HG02970 (cell line): ENCODE measurements at regions not wholly inside any gene's neighbourhood (a gene's known extent, or its start where the extent isn't known, plus 50 kb on each side); places are given as distances from the start of the nearest gene placed in this dataset.
"Not testable (repeated sequence)": the region's sequence is repeated elsewhere in the genome, so short reads cannot be mapped to it uniquely, and the experiment has no call there.

Source experiments
- ATAC-seq: cut with Tn5 transposase; IDR thresholded peaks from one replicate; pipeline ENCODE4 v1.9.1; 2021; ENCODE audit warnings: mild to moderate bottlenecking, moderate library complexity, moderate number of reproducible peaks; ENCODE audit not compliant: unreplicated experiment, low FRiP score

- no peak for ATAC-seq
Observed at GRCh38 chr1:166488327-166488726, 321.5 kb upstream of the FAM78B start.

- ATAC-seq: no peak
Observed at GRCh38 chr1:166489356-166489669, 322.5 kb upstream of the FAM78B start.

GRCh38 chr1:166489670-166490436 lies 323.1 kb upstream of the FAM78B start:
- ATAC-seq: peak; percentile 88

GRCh38 chr1:166490437-166490991 lies 323.7 kb upstream of the FAM78B start:
- ATAC-seq: no peak

GRCh38 chr1:166493765-166494164 lies 327.0 kb upstream of the FAM78B start:
- not testable (repeated sequence) for ATAC-seq

GRCh38 chr1:166507347-166507746 lies 331.9 kb upstream of the POGK start:
- no peak for ATAC-seq

GRCh38 chr1:166511761-166512160 lies 327.5 kb upstream of the POGK start:
- no peak for ATAC-seq

- ATAC-seq: no peak
Observed at GRCh38 chr1:166514067-166514466, 325.2 kb upstream of the POGK start.

GRCh38 chr1:166527752-166528151 lies 311.5 kb upstream of the POGK start:
- no peak for ATAC-seq

DNA sequence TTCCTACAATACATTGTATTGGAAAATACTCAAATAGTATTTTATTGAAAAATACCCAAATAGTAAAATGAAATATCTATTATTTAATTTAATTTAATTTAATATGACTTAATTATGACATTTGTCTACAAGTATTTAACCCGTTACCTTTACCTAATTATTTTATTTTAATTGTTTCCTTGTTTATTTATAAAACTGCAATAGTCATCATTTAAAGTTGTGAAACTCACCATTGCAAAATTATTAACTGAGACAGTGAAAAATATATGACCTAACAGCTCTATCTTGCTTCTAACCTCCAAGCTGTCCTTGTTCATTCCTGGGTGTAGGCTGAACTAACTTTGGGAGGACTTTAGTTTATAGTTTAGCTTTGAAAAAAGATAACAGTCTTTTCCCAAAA lies 300.6 kb upstream of the POGK start:
- ATAC-seq: no peak

DNA sequence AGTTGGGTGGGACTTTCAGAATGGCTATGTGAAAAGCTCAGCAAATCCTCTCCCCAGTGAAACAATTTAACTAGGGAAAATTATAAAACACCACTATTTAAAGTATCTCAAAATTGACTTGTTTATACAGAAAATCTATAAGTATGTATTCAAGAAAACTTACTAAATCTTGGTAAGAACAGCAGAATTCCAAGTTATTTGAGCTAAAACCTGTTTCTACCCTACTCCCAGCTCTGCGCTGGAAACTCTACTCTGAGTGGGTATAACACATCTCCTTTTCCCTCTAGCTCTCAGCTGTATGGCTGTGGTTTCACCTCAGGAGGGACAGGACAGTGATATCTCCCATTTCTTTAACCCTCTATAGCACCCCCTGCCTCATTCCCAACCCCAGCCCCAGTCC lies 295.2 kb upstream of the POGK start:
- no peak for ATAC-seq

DNA sequence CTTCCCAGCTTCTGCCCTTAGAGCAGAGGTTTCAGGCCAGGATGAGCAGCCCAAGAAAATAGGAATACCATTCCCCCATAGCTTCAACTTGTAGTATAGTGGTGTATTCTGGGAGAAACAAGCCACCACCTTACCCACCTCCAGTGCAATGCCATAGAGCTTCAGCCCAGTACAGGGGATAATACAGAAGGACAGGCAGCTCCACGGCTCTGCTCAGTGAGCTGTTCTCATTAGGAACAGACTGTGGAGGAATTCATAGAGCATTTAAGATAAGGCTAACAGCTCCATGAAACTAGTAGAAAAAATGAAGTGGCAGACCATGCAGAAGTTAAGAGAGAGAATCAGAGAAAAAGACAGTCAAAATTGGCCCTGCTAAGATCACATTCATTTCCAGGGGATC lies 294.7 kb upstream of the POGK start:
- ATAC-seq: no peak

DNA sequence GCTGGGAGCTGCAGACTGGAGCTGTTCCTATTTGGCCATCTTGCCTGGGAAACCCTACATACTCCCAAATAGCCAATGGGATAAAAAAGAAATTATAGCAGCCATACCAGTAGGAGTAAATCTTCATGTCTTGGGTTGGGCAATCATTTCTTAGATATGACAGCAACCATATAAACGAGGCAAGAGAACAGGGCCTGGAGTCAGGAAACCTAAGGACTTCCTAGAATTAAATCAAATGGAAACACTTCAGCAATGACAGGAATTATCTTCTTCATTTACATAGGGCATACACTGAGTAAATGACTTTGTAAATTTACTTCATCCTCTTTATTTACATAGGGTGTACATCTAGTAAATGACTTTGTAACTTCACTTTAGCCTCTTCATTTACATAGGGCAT lies 286.6 kb upstream of the POGK start:
- no peak for ATAC-seq

- no peak for ATAC-seq
Observed at GRCh38 chr1:166570954-166571353, 268.3 kb upstream of the POGK start.

DNA sequence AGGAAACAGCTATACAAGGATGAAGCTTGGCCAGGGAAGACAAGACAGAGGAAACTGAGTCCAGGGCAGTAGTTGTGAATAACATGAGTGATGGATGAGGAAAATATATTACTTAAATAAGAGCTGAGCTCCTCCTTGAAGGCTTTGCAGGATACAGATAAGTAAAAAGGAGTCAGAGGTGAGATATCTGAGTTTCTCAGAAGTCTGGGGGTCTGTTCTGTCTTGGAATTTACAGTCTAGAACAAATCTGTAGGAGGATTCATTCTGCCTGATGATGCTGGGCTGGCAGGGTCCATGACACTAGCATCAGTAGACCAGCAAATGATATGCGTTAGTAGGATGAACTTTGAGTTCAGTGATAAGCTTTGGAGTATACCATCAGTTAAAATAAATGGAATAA lies 266.1 kb upstream of the POGK start:
- ATAC-seq: no peak

GRCh38 chr1:166579557-166580501 lies 259.4 kb upstream of the POGK start:
- ATAC-seq: no peak

DNA sequence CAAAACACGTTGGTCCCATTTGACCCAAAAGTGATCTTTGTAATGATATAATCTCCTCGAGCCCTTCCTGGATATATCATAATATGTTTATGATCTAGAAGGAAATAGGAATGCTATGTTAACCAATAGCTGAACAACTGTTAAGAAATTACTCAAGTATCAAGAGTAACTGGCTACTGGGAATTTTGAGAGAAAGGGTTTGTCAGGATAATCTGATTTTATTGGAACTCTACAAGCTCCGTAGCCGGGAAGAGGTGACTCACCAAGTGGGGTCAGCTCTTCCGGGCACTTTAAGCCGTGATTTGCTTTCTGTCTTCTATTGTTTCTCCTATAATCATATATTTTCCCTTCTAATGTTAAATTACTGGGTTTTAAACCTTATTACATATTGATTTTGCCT lies 250.5 kb upstream of the POGK start:
- ATAC-seq: no peak

GRCh38 chr1:166590161-166590560 lies 249.1 kb upstream of the POGK start:
- ATAC-seq: no peak

DNA sequence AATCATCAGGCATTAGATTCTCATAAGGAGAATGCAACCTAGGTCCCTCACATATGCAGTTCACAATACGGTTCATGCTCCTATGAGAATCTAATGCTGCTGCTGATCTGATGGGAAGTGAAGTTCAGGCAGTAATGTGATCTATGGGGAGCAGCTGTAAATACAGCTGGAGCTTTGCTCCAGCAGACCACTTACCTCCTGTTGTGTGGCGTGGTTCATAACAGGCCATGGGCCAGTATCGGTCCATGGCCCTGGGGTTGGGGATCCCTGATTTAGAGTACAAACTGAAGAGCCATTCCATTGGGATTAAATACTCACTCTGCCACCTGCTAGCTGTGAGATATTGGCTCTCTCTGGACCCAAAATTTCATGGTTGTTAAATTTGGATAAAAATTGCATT lies 244.6 kb upstream of the POGK start:
- no peak for ATAC-seq

DNA sequence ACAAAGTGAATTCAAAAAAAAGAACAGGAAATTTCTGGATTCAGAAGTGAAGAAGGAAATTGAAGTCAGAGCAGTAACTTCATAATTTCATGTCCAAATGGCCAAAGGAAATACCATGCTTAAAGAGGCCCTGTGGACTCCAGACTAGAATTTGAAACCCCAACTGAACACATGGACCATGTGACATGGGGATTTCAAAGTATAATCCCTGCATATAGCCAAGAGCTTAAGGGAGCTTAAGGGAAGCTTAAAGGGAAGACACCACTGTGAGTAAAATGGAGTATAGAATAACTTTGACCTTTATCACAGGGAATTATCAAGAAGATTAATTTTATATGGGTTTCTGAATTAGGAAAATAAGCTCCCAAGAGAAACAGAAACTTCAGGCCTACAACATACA lies 241.8 kb upstream of the POGK start:
- no peak for ATAC-seq

DNA sequence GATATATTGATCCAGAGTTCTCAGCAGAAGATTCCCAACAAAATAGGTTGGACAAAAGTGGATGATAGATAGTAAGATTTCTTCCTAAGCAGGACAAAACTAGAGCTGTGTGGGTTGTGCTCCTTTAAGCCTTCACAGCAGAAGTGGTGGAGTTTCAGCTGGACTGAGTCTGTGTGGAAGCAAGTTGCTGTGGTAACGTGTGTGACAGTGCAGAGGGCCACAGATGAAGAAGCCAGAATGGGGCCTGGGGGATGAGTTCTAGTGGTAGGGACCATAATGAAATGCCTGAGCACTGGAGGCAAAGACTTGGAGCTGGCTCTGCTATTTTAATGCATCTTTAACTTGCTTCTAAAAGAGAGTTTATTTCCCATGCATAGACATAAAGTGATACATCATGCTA lies 238.7 kb upstream of the POGK start:
- no peak for ATAC-seq
